ENCODE measurements at regions not wholly inside any gene's neighbourhood (a gene's known extent, or its start where the extent isn't known, plus 50 kb on each side); places are given as distances from the start of the nearest gene placed in this dataset.

- Mint-ChIP-seq H3K9me3 (peaks cover 18% of the 10 kb centered on the region), H3K4me1 (peaks cover 7% of the 10 kb centered on the region), H3K27ac (no peak overlapping the region), H3K4me3 (no peak overlapping the region), H3K27me3 (ENCODE audit: insufficient read depth) (no peaks in the 10 kb centered on the region), H3K36me3 (ENCODE audit: low read depth) (no peaks in the 10 kb centered on the region)
- DNase-seq: no peak
- Histone ChIP-seq H3K4me1 (ENCODE audit: control insufficient read depth, insufficient read depth, low read length) (no peaks in the 10 kb centered on the region), H3K27ac (ENCODE audit: low read depth, low read length) (no peak overlapping the region), H3K9ac (ENCODE audit: extremely low read depth, low read length, poor library complexity, severe bottlenecking) (no peak overlapping the region), H3K4me3 (ENCODE audit: low read length) (no peak overlapping the region), H3K27me3 (ENCODE audit: control insufficient read depth, insufficient read depth, low read length, poor library complexity, severe bottlenecking) (no peaks in the 10 kb centered on the region), H3K36me3 (ENCODE audit: control insufficient read depth, insufficient read depth, low read length) (no peaks in the 10 kb centered on the region), H3K9me3 (ENCODE audit: control insufficient read depth, low read length) (peaks cover 4% of the 10 kb centered on the region)
- WGBS, 2 experiments (ENCODE audit: insufficient coverage in 1 of 2, insufficient read length in 1 of 2): 78 to 100% methylated on average over 1 to 3 of the region's 3 CpGs
- TF ChIP-seq, protein P1, sequence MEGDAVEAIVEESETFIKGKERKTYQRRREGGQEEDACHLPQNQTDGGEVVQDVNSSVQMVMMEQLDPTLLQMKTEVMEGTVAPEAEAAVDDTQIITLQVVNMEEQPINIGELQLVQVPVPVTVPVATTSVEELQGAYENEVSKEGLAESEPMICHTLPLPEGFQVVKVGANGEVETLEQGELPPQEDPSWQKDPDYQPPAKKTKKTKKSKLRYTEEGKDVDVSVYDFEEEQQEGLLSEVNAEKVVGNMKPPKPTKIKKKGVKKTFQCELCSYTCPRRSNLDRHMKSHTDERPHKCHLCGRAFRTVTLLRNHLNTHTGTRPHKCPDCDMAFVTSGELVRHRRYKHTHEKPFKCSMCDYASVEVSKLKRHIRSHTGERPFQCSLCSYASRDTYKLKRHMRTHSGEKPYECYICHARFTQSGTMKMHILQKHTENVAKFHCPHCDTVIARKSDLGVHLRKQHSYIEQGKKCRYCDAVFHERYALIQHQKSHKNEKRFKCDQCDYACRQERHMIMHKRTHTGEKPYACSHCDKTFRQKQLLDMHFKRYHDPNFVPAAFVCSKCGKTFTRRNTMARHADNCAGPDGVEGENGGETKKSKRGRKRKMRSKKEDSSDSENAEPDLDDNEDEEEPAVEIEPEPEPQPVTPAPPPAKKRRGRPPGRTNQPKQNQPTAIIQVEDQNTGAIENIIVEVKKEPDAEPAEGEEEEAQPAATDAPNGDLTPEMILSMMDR (conservative IDR thresholded peaks at IDR 0.05): no peak
Measured at GRCh38 chr6:139951172-139951571, 576.7 kb upstream of the CITED2 start.

DNA sequence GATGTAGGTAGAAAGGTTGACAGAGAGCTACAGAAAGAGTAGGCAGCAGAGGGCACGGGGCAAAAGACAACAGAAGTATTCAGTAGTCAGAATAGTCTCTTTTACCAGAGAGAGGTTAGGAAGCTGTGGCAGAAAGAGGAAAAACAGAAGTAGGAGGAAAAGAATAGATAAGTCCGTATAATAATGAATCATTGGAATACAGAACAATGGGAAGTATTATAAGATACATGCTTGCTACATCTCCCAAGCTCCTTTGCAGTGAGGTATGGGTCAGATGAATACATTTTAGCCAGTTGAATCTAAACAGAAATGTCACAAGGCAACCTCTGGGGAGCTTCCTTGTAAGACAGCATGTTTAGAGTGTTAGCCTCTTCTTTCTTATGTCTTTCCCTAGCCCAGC is 570.5 kb upstream of the CITED2 start:
- whole genome bisulfite sequencing, 2 experiments (ENCODE audit: insufficient coverage in 1 of 2, insufficient read length in 1 of 2): 86 to 100% methylated on average over 1 to 2 of the region's 2 CpGs
- Mint-ChIP-seq H3K27ac (no peak overlapping the region), H3K4me1 (peaks cover 17% of the 10 kb centered on the region), H3K9me3 (peaks cover 7% of the 10 kb centered on the region), H3K27me3 (ENCODE audit: insufficient read depth) (no peaks in the 10 kb centered on the region), H3K4me3 (no peak overlapping the region), H3K36me3 (ENCODE audit: low read depth) (no peaks in the 10 kb centered on the region)
- Histone ChIP-seq H3K27me3 (ENCODE audit: control insufficient read depth, insufficient read depth, low read length, poor library complexity, severe bottlenecking) (no peaks in the 10 kb centered on the region), H3K4me3 (ENCODE audit: low read length) (no peak overlapping the region), H3K36me3 (ENCODE audit: control insufficient read depth, insufficient read depth, low read length) (no peaks in the 10 kb centered on the region), H3K9me3 (ENCODE audit: control insufficient read depth, low read length) (peaks cover 4% of the 10 kb centered on the region), H3K4me1 (ENCODE audit: control insufficient read depth, insufficient read depth, low read length) (no peaks in the 10 kb centered on the region), H3K9ac (ENCODE audit: extremely low read depth, low read length, poor library complexity, severe bottlenecking) (no peak overlapping the region), H3K27ac (ENCODE audit: low read depth, low read length) (no peak overlapping the region)
- no peak for DNase-seq
- TF ChIP-seq, protein P1 (conservative IDR thresholded peaks at IDR 0.05): no peak

- Mint-ChIP-seq H3K9me3 (no peaks in the 10 kb centered on the region), H3K36me3 (ENCODE audit: low read depth) (no peaks in the 10 kb centered on the region), H3K4me3 (no peak overlapping the region), H3K27ac (no peak overlapping the region), H3K4me1 (peaks cover 17% of the 10 kb centered on the region), H3K27me3 (ENCODE audit: insufficient read depth) (no peaks in the 10 kb centered on the region)
- TF ChIP-seq, protein P1 (conservative IDR thresholded peaks at IDR 0.05): no peak
- no peak for DNase-seq
- Histone ChIP-seq H3K27me3 (ENCODE audit: control insufficient read depth, insufficient read depth, low read length, poor library complexity, severe bottlenecking) (no peaks in the 10 kb centered on the region), H3K4me3 (ENCODE audit: low read length) (no peak overlapping the region), H3K27ac (ENCODE audit: low read depth, low read length) (no peak overlapping the region), H3K9me3 (ENCODE audit: control insufficient read depth, low read length) (no peaks in the 10 kb centered on the region), H3K9ac (ENCODE audit: extremely low read depth, low read length, poor library complexity, severe bottlenecking) (no peak overlapping the region), H3K4me1 (ENCODE audit: control insufficient read depth, insufficient read depth, low read length) (no peaks in the 10 kb centered on the region), H3K36me3 (ENCODE audit: control insufficient read depth, insufficient read depth, low read length) (no peaks in the 10 kb centered on the region)
- WGBS, 2 experiments (ENCODE audit: insufficient coverage in 1 of 2, insufficient read length in 1 of 2): 90% methylated on average over 3 of the region's 3 CpGs; no CpG with 5 or more reads in 1 of the 2 experiments
Measured at GRCh38 chr6:139944131-139944530, 569.7 kb upstream of the CITED2 start.

All from endodermal cell (in vitro differentiated cells).